ENCODE measurements at regions not wholly inside any gene's neighbourhood (a gene's known extent, or its start where the extent isn't known, plus 50 kb on each side); places are given as distances from the start of the nearest gene placed in this dataset.
"Not testable (repeated sequence)": the region's sequence is repeated elsewhere in the genome, so short reads cannot be mapped to it uniquely, and the experiment has no call there.

- Histone ChIP-seq H3K27me3 (ENCODE audit: insufficient read depth, low read depth) (no peaks in the 10 kb centered on the region), H3K27ac (no peak overlapping the region), H2AFZ (ENCODE audit: low read depth) (no peak overlapping the region), H3K9ac (no peak overlapping the region), H3K79me2 (ENCODE audit: insufficient read depth, low read depth) (no peaks in the 10 kb centered on the region), H3K4me3 (IDR thresholded peaks at IDR 0.05; ENCODE audit: insufficient read depth, low read depth, low read length) (no peak overlapping the region), H3K4me2 (no peak overlapping the region), H4K20me1 (ENCODE audit: insufficient read depth) (no peaks in the 10 kb centered on the region), H3K36me3 (ENCODE audit: insufficient read depth) (no peaks in the 10 kb centered on the region), H3K4me1 (ENCODE audit: low read depth, poor library complexity, severe bottlenecking) (no peaks in the 10 kb centered on the region)
- TF ChIP-seq CTCF (conservative IDR thresholded peaks at IDR 0.05; ENCODE audit: low read depth, low read length) = no peak
These were observed 262.9 kb upstream of the CDH2 start for GRCh38 chr18:28439870-28440269.

GRCh38 chr18:28438381-28438780 is 261.5 kb upstream of the CDH2 start:
- Histone ChIP-seq H3K36me3 (ENCODE audit: insufficient read depth) (no peaks in the 10 kb centered on the region), H3K27ac (no peak overlapping the region), H3K79me2 (ENCODE audit: insufficient read depth, low read depth) (no peaks in the 10 kb centered on the region), H3K27me3 (ENCODE audit: insufficient read depth, low read depth) (no peaks in the 10 kb centered on the region), H3K9ac (no peak overlapping the region), H3K4me2 (no peak overlapping the region), H2AFZ (ENCODE audit: low read depth) (no peak overlapping the region), H3K4me1 (ENCODE audit: low read depth, poor library complexity, severe bottlenecking) (no peaks in the 10 kb centered on the region), H3K4me3 (IDR thresholded peaks at IDR 0.05; ENCODE audit: insufficient read depth, low read depth, low read length) (no peak overlapping the region), H4K20me1 (ENCODE audit: insufficient read depth) (no peaks in the 10 kb centered on the region)
- no peak for TF ChIP-seq CTCF (conservative IDR thresholded peaks at IDR 0.05; ENCODE audit: low read depth, low read length)

GRCh38 chr18:28432339-28432738 is 255.4 kb upstream of the CDH2 start:
- Histone ChIP-seq H2AFZ (ENCODE audit: low read depth) (no peak overlapping the region), H3K36me3 (ENCODE audit: insufficient read depth) (no peaks in the 10 kb centered on the region), H3K4me3 (IDR thresholded peaks at IDR 0.05; ENCODE audit: insufficient read depth, low read depth, low read length) (no peak overlapping the region), H4K20me1 (ENCODE audit: insufficient read depth) (no peaks in the 10 kb centered on the region), H3K27me3 (ENCODE audit: insufficient read depth, low read depth) (no peaks in the 10 kb centered on the region), H3K27ac (no peak overlapping the region), H3K4me2 (no peak overlapping the region), H3K9ac (no peak overlapping the region), H3K79me2 (ENCODE audit: insufficient read depth, low read depth) (no peaks in the 10 kb centered on the region), H3K4me1 (ENCODE audit: low read depth, poor library complexity, severe bottlenecking) (no peaks in the 10 kb centered on the region)
- TF ChIP-seq CTCF (conservative IDR thresholded peaks at IDR 0.05; ENCODE audit: low read depth, low read length) = no peak

GRCh38 chr18:28425886-28426285 is 249.0 kb upstream of the CDH2 start:
- Histone ChIP-seq H4K20me1 (ENCODE audit: insufficient read depth) (no peaks in the 10 kb centered on the region), H2AFZ (ENCODE audit: low read depth) (no peak overlapping the region), H3K36me3 (ENCODE audit: insufficient read depth) (no peaks in the 10 kb centered on the region), H3K4me1 (ENCODE audit: low read depth, poor library complexity, severe bottlenecking) (no peaks in the 10 kb centered on the region), H3K79me2 (ENCODE audit: insufficient read depth, low read depth) (no peaks in the 10 kb centered on the region), H3K9ac (no peak overlapping the region), H3K4me2 (no peak overlapping the region), H3K4me3 (IDR thresholded peaks at IDR 0.05; ENCODE audit: insufficient read depth, low read depth, low read length) (no peak overlapping the region), H3K27ac (no peak overlapping the region), H3K27me3 (ENCODE audit: insufficient read depth, low read depth) (no peaks in the 10 kb centered on the region)
- TF ChIP-seq CTCF (conservative IDR thresholded peaks at IDR 0.05; ENCODE audit: low read depth, low read length) = no peak

GRCh38 chr18:28422577-28422976 is 245.6 kb upstream of the CDH2 start:
- Histone ChIP-seq H3K4me2 (no peak overlapping the region), H3K9ac (no peak overlapping the region), H2AFZ (ENCODE audit: low read depth) (no peak overlapping the region), H3K27ac (no peak overlapping the region), H3K36me3 (ENCODE audit: insufficient read depth) (no peaks in the 10 kb centered on the region), H3K27me3 (ENCODE audit: insufficient read depth, low read depth) (no peaks in the 10 kb centered on the region), H3K79me2 (ENCODE audit: insufficient read depth, low read depth) (no peaks in the 10 kb centered on the region), H4K20me1 (ENCODE audit: insufficient read depth) (no peaks in the 10 kb centered on the region), H3K4me3 (IDR thresholded peaks at IDR 0.05; ENCODE audit: insufficient read depth, low read depth, low read length) (no peak overlapping the region), H3K4me1 (ENCODE audit: low read depth, poor library complexity, severe bottlenecking) (no peaks in the 10 kb centered on the region)
- no peak for TF ChIP-seq CTCF (conservative IDR thresholded peaks at IDR 0.05; ENCODE audit: low read depth, low read length)

GRCh38 chr18:28421950-28422349 is 245.0 kb upstream of the CDH2 start:
- not testable (repeated sequence) for H2AFZ ChIP-seq (ENCODE audit: low read depth); H3K4me1 ChIP-seq (ENCODE audit: low read depth, poor library complexity, severe bottlenecking); H3K4me2 ChIP-seq; H3K9ac ChIP-seq; H3K27me3 ChIP-seq (ENCODE audit: insufficient read depth, low read depth); H3K79me2 ChIP-seq (ENCODE audit: insufficient read depth, low read depth); H4K20me1 ChIP-seq (ENCODE audit: insufficient read depth); H3K4me3 ChIP-seq (IDR thresholded peaks at IDR 0.05; ENCODE audit: insufficient read depth, low read depth, low read length); H3K27ac ChIP-seq; H3K36me3 ChIP-seq (ENCODE audit: insufficient read depth)
